HepG2 (cell line): ENCODE measurements at regions not wholly inside any gene's neighbourhood (a gene's known extent, or its start where the extent isn't known, plus 50 kb on each side); places are given as distances from the start of the nearest gene placed in this dataset.

Experiments used
- ATAC-seq: fragments of 200-7000 bp; cut with Tn5 transposase; 3 replicates; pipeline ENCODE4 v1.9.1; 2020; ENCODE audit warnings: mild to moderate bottlenecking, moderate library complexity
- BruUV-seq: library from RNA; stranded (reverse); fragments of 400-500 nt; replicated peaks from 2 replicates; lab custom pipeline; 2021; lab: Mats Ljungman, UMichigan
- CTCF ChIA-PET: fragments of 300-600 bp; formaldehyde crosslinking; extraction: SDS; loops from one replicate; lab custom pipeline; 2021; ENCODE audit warnings: low total read pairs, inconsistent platforms, low intra/inter-chr PET ratio; lab: Yijun Ruan, JAX
- POLR2A ChIA-PET: fragments of 350-600 bp; sonication (Branson Sonifier 250); formaldehyde crosslinking; loops from one replicate; lab custom pipeline; 2020; ENCODE audit warnings: antibody characterized with exemption, inconsistent platforms; lab: Yijun Ruan, JAX
- DNase-seq: peaks from one replicate; pipeline ENCODE4 v3.0.0-alpha.2; 2015; ENCODE audit warnings: low spot score
- FAIRE-seq: peaks from 3 replicates; lab custom pipeline; 2011; peaks lifted over from hg19 to GRCh38; lab: Jason Lieb, UNC
- H2AFZ ChIP-seq: one replicate; pipeline ENCODE4 v1.6.1; 2011; ENCODE audit warnings: low read length, inconsistent platforms
- H3K27ac ChIP-seq: fragments of 300-600 bp; 3 replicates; pipeline ENCODE4 v1.8.0; 2011; ENCODE audit warnings: mixed run types, mild to moderate bottlenecking, mixed read lengths, low read length, inconsistent platforms; ENCODE audit not compliant: insufficient read depth; ENCODE audit errors: extremely low read length
- H3K27me3 ChIP-seq, 2 experiments: fragments of 200-600 bp in 1 of 2; 2 replicates in 1 of 2; 3 replicates in 1 of 2; pipeline versions ENCODE4 v1.6.0 to v1.8.0; 2011; ENCODE audit warnings: low read length in 2 of 2, mild to moderate bottlenecking in 2 of 2, moderate library complexity in 2 of 2, inconsistent platforms in 1 of 2; ENCODE audit not compliant: insufficient read depth in 2 of 2, control insufficient read depth in 1 of 2
- H3K36me3 ChIP-seq, 2 experiments: fragments of 200-600 bp in 1 of 2; replicated peaks in 1 of 2; 2 replicates in 1 of 2; 3 replicates in 1 of 2; pipeline versions ENCODE4 v1.5.1 to v1.8.0; 2011; ENCODE audit warnings: low read length in 2 of 2, inconsistent platforms in 1 of 2; ENCODE audit not compliant: insufficient read depth in 2 of 2, control insufficient read depth in 1 of 2
- H3K4me1 ChIP-seq: 2 replicates; pipeline ENCODE4 v1.5.1; 2012; ENCODE audit warnings: low read length, inconsistent platforms; ENCODE audit not compliant: insufficient read depth
- H3K4me2 ChIP-seq: 2 replicates; pipeline ENCODE4 v1.6.0; 2011; ENCODE audit warnings: low read depth, low read length, inconsistent platforms
- H3K4me3 ChIP-seq, 3 experiments: fragments of 200-600 bp in 1 of 3; sonication (generic), shearing (Covaris generic) in 1 of 3; replicated peaks in 1 of 3; 2 replicates each; pipeline ENCODE4 v1.5.1; 2011 to 2016; ENCODE audit warnings: low read length in 3 of 3, inconsistent platforms in 2 of 3, low read depth in 2 of 3, mild to moderate bottlenecking in 2 of 3, control low read depth in 1 of 3, mixed read lengths in 1 of 3; ENCODE audit not compliant: insufficient read depth in 1 of 3
- H3K79me2 ChIP-seq: one replicate; pipeline ENCODE4 v1.6.1; 2011; ENCODE audit warnings: low read length, inconsistent platforms; ENCODE audit not compliant: insufficient read depth
- H3K9ac ChIP-seq: 2 replicates; pipeline ENCODE4 v1.6.0; 2011; ENCODE audit warnings: mild to moderate bottlenecking, low read depth, low read length, inconsistent platforms; ENCODE audit not compliant: insufficient read depth
- H3K9me3 ChIP-seq: 2 replicates; pipeline ENCODE4 v1.5.1; 2012; ENCODE audit warnings: mild to moderate bottlenecking, low read length
- H4K20me1 ChIP-seq: 2 replicates; pipeline ENCODE4 v1.6.0; 2011; ENCODE audit warnings: inconsistent platforms, mild to moderate bottlenecking, low read length, moderate library complexity; ENCODE audit not compliant: insufficient read depth
- FOXC1 ChIP-seq: sonication (generic); formaldehyde crosslinking; IDR thresholded peaks from 2 replicates; pipeline ENCODE4 v1.8.0; 2022; ENCODE audit warnings: mild to moderate bottlenecking, missing genetic modification reagents, borderline replicate concordance
- GATAD1 ChIP-seq: IDR thresholded peaks from 2 replicates; pipeline ENCODE4 v1.6.1; 2016; ENCODE audit warnings: missing genetic modification reagents, missing compliant biosample characterization
- PHF5A ChIP-seq: IDR thresholded peaks from one replicate; pipeline ENCODE4 v1.6.1; 2018; ENCODE audit warnings: low read depth, missing genetic modification reagents; ENCODE audit not compliant: unreplicated experiment
- TP53 ChIP-seq: sonication (generic); formaldehyde crosslinking; conservative IDR thresholded peaks from 2 replicates; pipeline ENCODE4 v1.4.0; 2020; ENCODE audit warnings: missing genetic modification reagents
- ZBTB21 ChIP-seq: sonication (generic); formaldehyde crosslinking; IDR thresholded peaks from 2 replicates; pipeline ENCODE4 v1.4.0; 2020; ENCODE audit warnings: missing genetic modification reagents
- ZNF432 ChIP-seq: sonication (generic); formaldehyde crosslinking; IDR thresholded peaks from 2 replicates; pipeline ENCODE4 v1.5.0; 2020; ENCODE audit warnings: missing genetic modification reagents, mild to moderate bottlenecking, borderline replicate concordance
- ZNF773 ChIP-seq: sonication (generic); formaldehyde crosslinking; IDR thresholded peaks from 2 replicates; pipeline ENCODE4 v1.4.0; 2020; ENCODE audit warnings: missing genetic modification reagents, borderline replicate concordance
- WGBS: methylation state at CpG from one replicate; pipeline ENCODE4 v1.1.6; 2017; ENCODE audit warnings: low lambda C conversion rate; 5-methylcytosine and 5-hydroxymethylcytosine counted together
- in situ Hi-C: cut with HindIII; loops from 2 replicates; pipeline ENCODE4 v1.10.0; 2017; ENCODE audit warnings: low pct_unique_long_range_greater_than_20kb; ENCODE audit not compliant: extremely low pct_ligation_motif_present
- intact Hi-C: fragments of 100-400 bp; cut with micrococcal nuclease; formaldehyde crosslinking; loops from one replicate; pipeline ENCODE4 v1.10.0; 2022; ENCODE audit not compliant: unreplicated experiment
- TF ChIP-seq, protein P1 (sequence below): sonication (generic); formaldehyde crosslinking; IDR thresholded peaks from 2 replicates; pipeline ENCODE4 v1.5.0; 2020; ENCODE audit warnings: missing genetic modification reagents
- TF ChIP-seq, protein P2 (sequence below): sonication (generic); formaldehyde crosslinking; IDR thresholded peaks from 2 replicates; pipeline ENCODE4 v1.5.1; 2020; ENCODE audit warnings: mild to moderate bottlenecking, missing genetic modification reagents, moderate library complexity
- TF ChIP-seq, protein P3 (sequence below), 2 experiments: fragments of 450-650 bp in 1 of 2; sonication (generic) in 1 of 2; formaldehyde crosslinking in 1 of 2; IDR thresholded peaks; 2 replicates each; pipeline versions ENCODE4 v1.6.1 to v1.8.0; 2016 to 2022; ENCODE audit warnings: antibody characterized with exemption in 1 of 2, mild to moderate bottlenecking in 1 of 2, missing genetic modification reagents in 1 of 2
- TF ChIP-seq, protein P4 (sequence below): sonication (generic); formaldehyde crosslinking; IDR thresholded peaks from 2 replicates; pipeline ENCODE4 v1.5.0; 2020; ENCODE audit warnings: mild to moderate bottlenecking, missing genetic modification reagents

DNA sequence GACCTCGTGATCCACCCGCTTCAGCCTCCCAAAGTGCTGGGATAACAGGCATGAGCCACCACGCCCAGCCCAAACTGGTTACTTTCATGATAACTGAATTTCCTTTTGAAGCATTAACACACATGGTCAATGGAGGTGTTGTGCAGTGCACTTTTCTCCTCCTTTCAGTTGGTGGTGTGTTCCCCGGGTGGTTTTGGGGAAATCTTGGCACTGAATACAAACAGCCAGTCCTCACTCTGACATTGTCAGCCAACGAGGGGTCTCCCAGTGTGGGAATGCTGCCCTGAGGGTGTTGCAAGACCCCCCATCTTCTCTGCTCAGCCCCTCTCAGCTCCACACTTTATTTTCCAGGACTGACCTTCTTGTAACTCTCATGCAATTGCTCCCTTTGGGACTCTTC lies 70.5 kb downstream of the SOX9 start:
- intact Hi-C loops: no loop called here
- Histone ChIP-seq H3K36me3 (no peaks in the 10 kb centered on the region), H3K27me3 (peaks cover 0 to 16% of the 10 kb centered on the region in 2 experiments; a peak in 4 of 5 replicates), H3K79me2 (no peaks in the 10 kb centered on the region), H4K20me1 (no peaks in the 10 kb centered on the region), H3K4me2 (no peak overlapping the region), H3K9ac (no peak overlapping the region), H2AFZ (no peak overlapping the region)
- FAIRE-seq (no peak), DNase-seq (no peak), ATAC-seq (no peak)
- BruUV-seq: no TSS peak
- 30% methylated on average over 5 of the region's 5 CpGs for WGBS
- POLR2A ChIA-PET: no interaction called here
- TF ChIP-seq, protein P1, sequence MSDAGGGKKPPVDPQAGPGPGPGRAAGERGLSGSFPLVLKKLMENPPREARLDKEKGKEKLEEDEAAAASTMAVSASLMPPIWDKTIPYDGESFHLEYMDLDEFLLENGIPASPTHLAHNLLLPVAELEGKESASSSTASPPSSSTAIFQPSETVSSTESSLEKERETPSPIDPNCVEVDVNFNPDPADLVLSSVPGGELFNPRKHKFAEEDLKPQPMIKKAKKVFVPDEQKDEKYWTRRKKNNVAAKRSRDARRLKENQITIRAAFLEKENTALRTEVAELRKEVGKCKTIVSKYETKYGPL (CRISPR knock-in tag): no peak
- TF ChIP-seq, protein P2, sequence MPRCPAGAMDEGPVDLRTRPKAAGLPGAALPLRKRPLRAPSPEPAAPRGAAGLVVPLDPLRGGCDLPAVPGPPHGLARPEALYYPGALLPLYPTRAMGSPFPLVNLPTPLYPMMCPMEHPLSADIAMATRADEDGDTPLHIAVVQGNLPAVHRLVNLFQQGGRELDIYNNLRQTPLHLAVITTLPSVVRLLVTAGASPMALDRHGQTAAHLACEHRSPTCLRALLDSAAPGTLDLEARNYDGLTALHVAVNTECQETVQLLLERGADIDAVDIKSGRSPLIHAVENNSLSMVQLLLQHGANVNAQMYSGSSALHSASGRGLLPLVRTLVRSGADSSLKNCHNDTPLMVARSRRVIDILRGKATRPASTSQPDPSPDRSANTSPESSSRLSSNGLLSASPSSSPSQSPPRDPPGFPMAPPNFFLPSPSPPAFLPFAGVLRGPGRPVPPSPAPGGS: no peak
- no peak for TF ChIP-seq FOXC1 (CRISPR knock-in tag)
- TF ChIP-seq ZNF773 (CRISPR knock-in tag): no peak
- TF ChIP-seq TP53 (CRISPR knock-in tag): no peak
- TF ChIP-seq, protein P3, sequence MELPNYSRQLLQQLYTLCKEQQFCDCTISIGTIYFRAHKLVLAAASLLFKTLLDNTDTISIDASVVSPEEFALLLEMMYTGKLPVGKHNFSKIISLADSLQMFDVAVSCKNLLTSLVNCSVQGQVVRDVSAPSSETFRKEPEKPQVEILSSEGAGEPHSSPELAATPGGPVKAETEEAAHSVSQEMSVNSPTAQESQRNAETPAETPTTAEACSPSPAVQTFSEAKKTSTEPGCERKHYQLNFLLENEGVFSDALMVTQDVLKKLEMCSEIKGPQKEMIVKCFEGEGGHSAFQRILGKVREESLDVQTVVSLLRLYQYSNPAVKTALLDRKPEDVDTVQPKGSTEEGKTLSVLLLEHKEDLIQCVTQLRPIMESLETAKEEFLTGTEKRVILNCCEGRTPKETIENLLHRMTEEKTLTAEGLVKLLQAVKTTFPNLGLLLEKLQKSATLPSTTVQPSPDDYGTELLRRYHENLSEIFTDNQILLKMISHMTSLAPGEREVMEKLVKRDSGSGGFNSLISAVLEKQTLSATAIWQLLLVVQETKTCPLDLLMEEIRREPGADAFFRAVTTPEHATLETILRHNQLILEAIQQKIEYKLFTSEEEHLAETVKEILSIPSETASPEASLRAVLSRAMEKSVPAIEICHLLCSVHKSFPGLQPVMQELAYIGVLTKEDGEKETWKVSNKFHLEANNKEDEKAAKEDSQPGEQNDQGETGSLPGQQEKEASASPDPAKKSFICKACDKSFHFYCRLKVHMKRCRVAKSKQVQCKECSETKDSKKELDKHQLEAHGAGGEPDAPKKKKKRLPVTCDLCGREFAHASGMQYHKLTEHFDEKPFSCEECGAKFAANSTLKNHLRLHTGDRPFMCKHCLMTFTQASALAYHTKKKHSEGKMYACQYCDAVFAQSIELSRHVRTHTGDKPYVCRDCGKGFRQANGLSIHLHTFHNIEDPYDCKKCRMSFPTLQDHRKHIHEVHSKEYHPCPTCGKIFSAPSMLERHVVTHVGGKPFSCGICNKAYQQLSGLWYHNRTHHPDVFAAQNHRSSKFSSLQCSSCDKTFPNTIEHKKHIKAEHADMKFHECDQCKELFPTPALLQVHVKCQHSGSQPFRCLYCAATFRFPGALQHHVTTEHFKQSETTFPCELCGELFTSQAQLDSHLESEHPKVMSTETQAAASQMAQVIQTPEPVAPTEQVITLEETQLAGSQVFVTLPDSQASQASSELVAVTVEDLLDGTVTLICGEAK (IDR thresholded peaks at IDR 0.05): no peak
- TF ChIP-seq, protein P3 (CRISPR knock-in tag; IDR thresholded peaks at IDR 0.05): no peak
- TF ChIP-seq, protein P4, sequence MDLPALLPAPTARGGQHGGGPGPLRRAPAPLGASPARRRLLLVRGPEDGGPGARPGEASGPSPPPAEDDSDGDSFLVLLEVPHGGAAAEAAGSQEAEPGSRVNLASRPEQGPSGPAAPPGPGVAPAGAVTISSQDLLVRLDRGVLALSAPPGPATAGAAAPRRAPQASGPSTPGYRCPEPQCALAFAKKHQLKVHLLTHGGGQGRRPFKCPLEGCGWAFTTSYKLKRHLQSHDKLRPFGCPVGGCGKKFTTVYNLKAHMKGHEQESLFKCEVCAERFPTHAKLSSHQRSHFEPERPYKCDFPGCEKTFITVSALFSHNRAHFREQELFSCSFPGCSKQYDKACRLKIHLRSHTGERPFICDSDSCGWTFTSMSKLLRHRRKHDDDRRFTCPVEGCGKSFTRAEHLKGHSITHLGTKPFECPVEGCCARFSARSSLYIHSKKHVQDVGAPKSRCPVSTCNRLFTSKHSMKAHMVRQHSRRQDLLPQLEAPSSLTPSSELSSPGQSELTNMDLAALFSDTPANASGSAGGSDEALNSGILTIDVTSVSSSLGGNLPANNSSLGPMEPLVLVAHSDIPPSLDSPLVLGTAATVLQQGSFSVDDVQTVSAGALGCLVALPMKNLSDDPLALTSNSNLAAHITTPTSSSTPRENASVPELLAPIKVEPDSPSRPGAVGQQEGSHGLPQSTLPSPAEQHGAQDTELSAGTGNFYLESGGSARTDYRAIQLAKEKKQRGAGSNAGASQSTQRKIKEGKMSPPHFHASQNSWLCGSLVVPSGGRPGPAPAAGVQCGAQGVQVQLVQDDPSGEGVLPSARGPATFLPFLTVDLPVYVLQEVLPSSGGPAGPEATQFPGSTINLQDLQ (CRISPR knock-in tag): no peak
- no peak for TF ChIP-seq GATAD1 (CRISPR knock-in tag)
- TF ChIP-seq PHF5A (CRISPR knock-in tag): no peak
- no peak for TF ChIP-seq ZBTB21
- TF ChIP-seq ZNF432: no peak
- TF ChIP-seq, all 625 proteins: peak for 0
- Histone ChIP-seq H3K27ac (no peak overlapping the region), H3K9me3 (no peaks in the 10 kb centered on the region), H3K4me1 (no peaks in the 10 kb centered on the region), H3K4me3 (no peak overlapping the region)
- in situ Hi-C loops: no loop called here
- CTCF ChIA-PET: no interaction called here
